ENCODE measurements at regions not wholly inside any gene's neighbourhood (a gene's known extent, or its start where the extent isn't known, plus 50 kb on each side); places are given as distances from the start of the nearest gene placed in this dataset.

- TF ChIP-seq USF1 (IDR thresholded peaks at IDR 0.05) = no peak
- no peak for TF ChIP-seq EP300 (IDR thresholded peaks at IDR 0.05; ENCODE audit: borderline replicate concordance)
Observed at GRCh38 chr6:71446057-71446456, 157.4 kb downstream of the OGFRL1 start.

- TF ChIP-seq TCF12 (IDR thresholded peaks at IDR 0.05; ENCODE audit: low read depth) = no peak
- TF ChIP-seq USF1 (IDR thresholded peaks at IDR 0.05) = no peak
- TF ChIP-seq REST (IDR thresholded peaks at IDR 0.05; ENCODE audit: low read depth) = no peak
- TF ChIP-seq CEBPB (IDR thresholded peaks at IDR 0.05) = no peak
- TF ChIP-seq FOXM1 (IDR thresholded peaks at IDR 0.05; ENCODE audit: borderline replicate concordance, low read depth) = no peak
- no peak for TF ChIP-seq MAX (IDR thresholded peaks at IDR 0.05)
- TF ChIP-seq RAD21 (IDR thresholded peaks at IDR 0.05; ENCODE audit: low read depth) = no peak
- TF ChIP-seq YY1 (IDR thresholded peaks at IDR 0.05; ENCODE audit: low read depth) = no peak
- TF ChIP-seq ZBTB7A (IDR thresholded peaks at IDR 0.05; ENCODE audit: low read depth) = no peak
- no peak for TF ChIP-seq CREB1 (IDR thresholded peaks at IDR 0.05; ENCODE audit: low read depth)
- TF ChIP-seq EGR1 (IDR thresholded peaks at IDR 0.05) = no peak
Observed at GRCh38 chr6:71446470-71446869, 157.9 kb downstream of the OGFRL1 start.

DNA sequence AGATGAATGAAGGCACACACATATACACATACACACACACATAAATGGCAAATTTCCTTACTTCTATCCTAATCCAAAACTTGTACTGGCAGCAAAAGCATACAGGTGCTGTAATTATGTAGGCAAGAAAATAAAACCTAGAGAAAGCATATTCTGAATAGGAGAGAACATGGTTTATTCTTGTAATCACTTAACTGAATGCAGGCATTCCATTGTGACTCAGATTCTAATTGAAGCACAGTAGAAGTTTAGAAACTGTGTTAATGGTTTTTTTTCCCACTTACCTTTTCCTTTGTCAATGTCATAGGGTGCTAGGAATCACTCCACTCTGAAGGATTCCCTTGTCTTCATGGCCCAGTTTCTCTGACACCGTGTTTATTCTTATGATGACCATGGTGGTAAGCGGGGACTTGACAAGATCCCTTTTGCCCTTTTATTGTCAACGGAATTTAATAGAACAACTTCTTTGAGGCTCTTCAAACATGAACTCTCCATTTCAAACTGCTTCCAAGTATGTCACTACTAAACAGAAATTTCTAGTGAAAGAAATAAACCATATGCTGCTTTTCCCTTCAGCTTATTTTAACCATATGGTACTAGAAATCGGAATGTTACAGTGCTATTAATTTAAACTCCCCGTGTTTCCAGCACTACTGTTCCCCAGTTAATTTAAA, 164.2 kb downstream of the OGFRL1 start:
- TF ChIP-seq TAF1 (IDR thresholded peaks at IDR 0.05; ENCODE audit: low read depth) = no peak
- TF ChIP-seq CEBPB (IDR thresholded peaks at IDR 0.05) = no peak
- no peak for TF ChIP-seq EGR1 (IDR thresholded peaks at IDR 0.05)
- TF ChIP-seq RAD21 (IDR thresholded peaks at IDR 0.05; ENCODE audit: low read depth) = no peak
- no peak for TF ChIP-seq FOXM1 (IDR thresholded peaks at IDR 0.05; ENCODE audit: borderline replicate concordance, low read depth)
- TF ChIP-seq TCF12 (IDR thresholded peaks at IDR 0.05; ENCODE audit: low read depth) = no peak
- no peak for TF ChIP-seq MAX (IDR thresholded peaks at IDR 0.05)
- no peak for TF ChIP-seq NFIC (IDR thresholded peaks at IDR 0.05)

DNA sequence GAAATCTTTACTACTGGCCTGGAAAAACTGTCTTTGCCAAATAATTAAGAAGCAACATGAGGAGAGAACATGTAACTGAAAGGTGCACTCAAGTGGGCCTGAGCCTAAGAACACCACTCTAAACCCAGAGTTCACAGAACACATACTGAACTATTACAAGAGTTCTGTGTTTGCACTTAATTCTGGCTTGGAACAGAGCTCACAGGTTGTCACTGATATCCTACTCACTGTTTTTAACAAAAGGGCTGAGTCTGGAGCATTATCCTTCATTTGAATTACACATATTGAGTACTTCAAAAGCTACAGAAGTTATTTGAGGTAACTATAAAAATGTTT, 164.7 kb downstream of the OGFRL1 start:
- no peak for TF ChIP-seq MAX (IDR thresholded peaks at IDR 0.05)
- no peak for TF ChIP-seq YY1 (IDR thresholded peaks at IDR 0.05; ENCODE audit: low read depth)
- TF ChIP-seq ZBTB7A (IDR thresholded peaks at IDR 0.05; ENCODE audit: low read depth) = no peak
- TF ChIP-seq USF1 (IDR thresholded peaks at IDR 0.05) = no peak

DNA sequence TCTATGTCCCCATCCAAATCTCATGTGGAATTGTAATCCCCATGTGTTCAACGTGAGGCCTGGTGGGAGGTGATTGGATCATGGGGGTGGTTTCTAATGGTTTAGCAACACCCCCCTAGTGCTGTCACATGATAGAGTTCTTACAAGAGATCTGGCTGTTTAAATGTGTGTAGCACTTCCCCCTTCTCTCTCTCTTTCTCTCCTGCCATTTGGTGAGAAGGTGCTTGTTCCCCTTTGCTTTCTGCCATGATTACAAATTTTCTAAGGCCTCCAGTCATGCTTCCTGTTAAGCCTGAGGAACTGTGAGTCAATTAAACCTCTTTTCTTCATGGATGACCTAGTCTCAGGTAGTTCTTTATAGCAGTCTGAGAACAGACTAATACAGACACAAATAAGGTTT, 165.4 kb downstream of the OGFRL1 start:
- no peak for TF ChIP-seq TEAD4 (IDR thresholded peaks at IDR 0.05)
- TF ChIP-seq REST (IDR thresholded peaks at IDR 0.05; ENCODE audit: low read depth) = no peak
- TF ChIP-seq MAX (IDR thresholded peaks at IDR 0.05) = no peak
- no peak for TF ChIP-seq ZBTB7A (IDR thresholded peaks at IDR 0.05; ENCODE audit: low read depth)
- TF ChIP-seq TCF12 (IDR thresholded peaks at IDR 0.05; ENCODE audit: low read depth) = no peak
- TF ChIP-seq RAD21 (IDR thresholded peaks at IDR 0.05; ENCODE audit: low read depth) = no peak
- TF ChIP-seq CREB1 (IDR thresholded peaks at IDR 0.05; ENCODE audit: low read depth) = no peak
- TF ChIP-seq NFIC (IDR thresholded peaks at IDR 0.05) = no peak
- TF ChIP-seq CEBPB (IDR thresholded peaks at IDR 0.05) = no peak
- no peak for TF ChIP-seq EGR1 (IDR thresholded peaks at IDR 0.05)
- no peak for TF ChIP-seq YY1 (IDR thresholded peaks at IDR 0.05; ENCODE audit: low read depth)

- TF ChIP-seq RAD21 (IDR thresholded peaks at IDR 0.05; ENCODE audit: low read depth) = peak; percentile 34; the same call in 1 of the 2 replicates
- TF ChIP-seq MAX (IDR thresholded peaks at IDR 0.05) = no peak
- no peak for TF ChIP-seq FOXM1 (IDR thresholded peaks at IDR 0.05; ENCODE audit: borderline replicate concordance, low read depth)
Observed at GRCh38 chr6:71457929-71458328, 169.3 kb downstream of the OGFRL1 start.

Measured in Ishikawa (cell line).